ENCODE measurements at regions not wholly inside any gene's neighbourhood (a gene's known extent, or its start where the extent isn't known, plus 50 kb on each side); places are given as distances from the start of the nearest gene placed in this dataset.

DNA sequence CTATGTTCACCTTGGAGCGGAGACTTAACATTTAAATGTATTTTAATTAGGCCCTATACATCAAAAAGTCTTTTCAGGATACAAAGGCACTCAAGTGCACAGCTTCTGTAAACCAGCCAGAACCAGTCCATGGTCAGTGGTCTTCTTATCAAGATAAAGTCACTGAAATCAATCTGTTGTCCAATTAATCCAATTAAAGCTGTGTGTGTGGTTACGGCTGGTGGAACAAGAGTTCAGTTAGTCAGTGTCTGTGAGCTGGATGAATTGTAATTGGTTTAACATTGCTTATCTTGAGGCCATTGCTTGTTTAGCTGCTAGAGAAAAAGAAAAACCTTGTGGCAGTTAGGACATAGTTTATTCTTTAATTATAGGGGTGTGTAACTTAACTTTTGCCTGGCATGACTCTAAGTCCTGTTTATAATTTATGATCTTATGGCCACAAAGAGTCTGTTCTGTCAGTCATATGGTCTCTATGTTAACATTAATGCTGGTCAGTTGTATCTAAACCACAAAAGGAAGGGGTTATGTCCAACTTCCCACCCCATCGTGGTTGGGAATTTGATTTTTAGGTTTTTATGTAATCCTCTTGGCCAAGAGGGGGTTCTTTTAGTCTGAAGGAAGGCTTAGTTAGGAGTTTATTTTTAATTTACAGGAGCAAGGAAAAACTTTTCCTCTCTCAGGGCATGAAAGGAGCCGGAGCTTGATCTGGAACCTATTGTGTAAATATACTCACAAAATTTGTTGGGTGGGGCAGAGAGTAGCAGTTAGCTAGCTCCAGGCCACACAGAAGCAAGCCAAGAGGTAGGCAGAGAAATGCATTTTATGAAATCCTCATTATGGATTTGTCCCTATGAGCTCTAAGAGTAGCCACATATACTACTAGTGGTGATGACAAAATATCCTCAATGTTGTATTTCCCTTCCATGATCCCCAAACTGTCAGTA lies 665.7 kb upstream of the ACTRT1 start:
- Histone ChIP-seq H4K20me1 (ENCODE audit: insufficient read depth) (no peaks in the 10 kb centered on the region), H3K4me3 (ENCODE audit: low read length) (no peak overlapping the region), H3F3A (ENCODE audit: insufficient read depth, low read length, poor library complexity, severe bottlenecking) (no peaks in the 10 kb centered on the region), H3K27ac (ENCODE audit: low read length) (no peak overlapping the region), H3K9ac (ENCODE audit: low read length) (no peak overlapping the region), H3K79me2 (replicated peaks; ENCODE audit: insufficient read depth, low read length) (no peaks in the 10 kb centered on the region), H3K9me2 (ENCODE audit: insufficient read depth, low read length) (no peaks in the 10 kb centered on the region), H3K4me2 (ENCODE audit: low read length) (no peak overlapping the region), H2AFZ (ENCODE audit: low read depth, low read length) (no peak overlapping the region), H3K36me3 (ENCODE audit: insufficient read depth, low read length) (no peaks in the 10 kb centered on the region), H3K27me3 (ENCODE audit: insufficient read depth, low read depth, low read length) (no peaks in the 10 kb centered on the region), H3K9me3 (ENCODE audit: low read length) (no peaks in the 10 kb centered on the region)
- no peak for TF ChIP-seq TAF1 (IDR thresholded peaks at IDR 0.05; ENCODE audit: low read depth)
- no peak for TF ChIP-seq RAD21 (conservative IDR thresholded peaks at IDR 0.05)
- TF ChIP-seq, protein P1, sequence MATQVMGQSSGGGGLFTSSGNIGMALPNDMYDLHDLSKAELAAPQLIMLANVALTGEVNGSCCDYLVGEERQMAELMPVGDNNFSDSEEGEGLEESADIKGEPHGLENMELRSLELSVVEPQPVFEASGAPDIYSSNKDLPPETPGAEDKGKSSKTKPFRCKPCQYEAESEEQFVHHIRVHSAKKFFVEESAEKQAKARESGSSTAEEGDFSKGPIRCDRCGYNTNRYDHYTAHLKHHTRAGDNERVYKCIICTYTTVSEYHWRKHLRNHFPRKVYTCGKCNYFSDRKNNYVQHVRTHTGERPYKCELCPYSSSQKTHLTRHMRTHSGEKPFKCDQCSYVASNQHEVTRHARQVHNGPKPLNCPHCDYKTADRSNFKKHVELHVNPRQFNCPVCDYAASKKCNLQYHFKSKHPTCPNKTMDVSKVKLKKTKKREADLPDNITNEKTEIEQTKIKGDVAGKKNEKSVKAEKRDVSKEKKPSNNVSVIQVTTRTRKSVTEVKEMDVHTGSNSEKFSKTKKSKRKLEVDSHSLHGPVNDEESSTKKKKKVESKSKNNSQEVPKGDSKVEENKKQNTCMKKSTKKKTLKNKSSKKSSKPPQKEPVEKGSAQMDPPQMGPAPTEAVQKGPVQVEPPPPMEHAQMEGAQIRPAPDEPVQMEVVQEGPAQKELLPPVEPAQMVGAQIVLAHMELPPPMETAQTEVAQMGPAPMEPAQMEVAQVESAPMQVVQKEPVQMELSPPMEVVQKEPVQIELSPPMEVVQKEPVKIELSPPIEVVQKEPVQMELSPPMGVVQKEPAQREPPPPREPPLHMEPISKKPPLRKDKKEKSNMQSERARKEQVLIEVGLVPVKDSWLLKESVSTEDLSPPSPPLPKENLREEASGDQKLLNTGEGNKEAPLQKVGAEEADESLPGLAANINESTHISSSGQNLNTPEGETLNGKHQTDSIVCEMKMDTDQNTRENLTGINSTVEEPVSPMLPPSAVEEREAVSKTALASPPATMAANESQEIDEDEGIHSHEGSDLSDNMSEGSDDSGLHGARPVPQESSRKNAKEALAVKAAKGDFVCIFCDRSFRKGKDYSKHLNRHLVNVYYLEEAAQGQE (IDR thresholded peaks at IDR 0.05; ENCODE audit: borderline replicate concordance) = no peak
- no peak for TF ChIP-seq SMC3 (conservative IDR thresholded peaks at IDR 0.05; ENCODE audit: poor library complexity)
- no peak for TF ChIP-seq MXI1 (conservative IDR thresholded peaks at IDR 0.05; ENCODE audit: poor library complexity, severe bottlenecking)
- no peak for TF ChIP-seq EZH2 (IDR thresholded peaks at IDR 0.05; ENCODE audit: borderline replicate concordance, insufficient read depth, low read length, poor library complexity, severe bottlenecking)
- TF ChIP-seq EP300 (conservative IDR thresholded peaks at IDR 0.05; ENCODE audit: poor library complexity, severe bottlenecking) = no peak
- no peak for TF ChIP-seq POLR2AphosphoS5 (IDR thresholded peaks at IDR 0.05)
- TF ChIP-seq, protein P2, sequence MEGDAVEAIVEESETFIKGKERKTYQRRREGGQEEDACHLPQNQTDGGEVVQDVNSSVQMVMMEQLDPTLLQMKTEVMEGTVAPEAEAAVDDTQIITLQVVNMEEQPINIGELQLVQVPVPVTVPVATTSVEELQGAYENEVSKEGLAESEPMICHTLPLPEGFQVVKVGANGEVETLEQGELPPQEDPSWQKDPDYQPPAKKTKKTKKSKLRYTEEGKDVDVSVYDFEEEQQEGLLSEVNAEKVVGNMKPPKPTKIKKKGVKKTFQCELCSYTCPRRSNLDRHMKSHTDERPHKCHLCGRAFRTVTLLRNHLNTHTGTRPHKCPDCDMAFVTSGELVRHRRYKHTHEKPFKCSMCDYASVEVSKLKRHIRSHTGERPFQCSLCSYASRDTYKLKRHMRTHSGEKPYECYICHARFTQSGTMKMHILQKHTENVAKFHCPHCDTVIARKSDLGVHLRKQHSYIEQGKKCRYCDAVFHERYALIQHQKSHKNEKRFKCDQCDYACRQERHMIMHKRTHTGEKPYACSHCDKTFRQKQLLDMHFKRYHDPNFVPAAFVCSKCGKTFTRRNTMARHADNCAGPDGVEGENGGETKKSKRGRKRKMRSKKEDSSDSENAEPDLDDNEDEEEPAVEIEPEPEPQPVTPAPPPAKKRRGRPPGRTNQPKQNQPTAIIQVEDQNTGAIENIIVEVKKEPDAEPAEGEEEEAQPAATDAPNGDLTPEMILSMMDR (IDR thresholded peaks at IDR 0.05; ENCODE audit: poor library complexity, severe bottlenecking) = no peak

DNA sequence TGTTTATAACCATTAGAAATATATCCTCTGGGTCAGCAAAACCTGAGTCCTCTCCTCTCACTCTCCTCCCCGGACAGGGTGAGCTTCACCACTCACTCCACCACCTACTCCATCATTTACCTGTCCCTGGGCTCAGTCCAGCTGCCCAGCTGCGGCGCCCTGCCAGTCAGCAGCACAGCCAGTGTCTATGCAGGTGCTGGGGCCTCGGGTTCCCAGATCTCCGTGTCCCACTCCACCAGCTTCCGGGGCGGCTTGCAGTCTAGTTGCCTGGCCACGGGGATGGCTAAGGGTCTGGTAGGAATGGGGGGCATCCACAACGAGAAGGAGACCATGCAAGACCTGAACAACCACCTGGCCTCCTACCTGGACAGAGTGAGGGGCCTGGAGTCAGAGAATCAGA lies 662.2 kb upstream of the ACTRT1 start:
- TF ChIP-seq TAF1 (IDR thresholded peaks at IDR 0.05; ENCODE audit: low read depth) (no peak), EP300 (conservative IDR thresholded peaks at IDR 0.05; ENCODE audit: poor library complexity, severe bottlenecking) (no peak), EZH2 (IDR thresholded peaks at IDR 0.05; ENCODE audit: borderline replicate concordance, insufficient read depth, low read length, poor library complexity, severe bottlenecking) (no peak), SMC3 (conservative IDR thresholded peaks at IDR 0.05; ENCODE audit: poor library complexity) (no peak), POLR2AphosphoS5 (IDR thresholded peaks at IDR 0.05) (no peak), MXI1 (conservative IDR thresholded peaks at IDR 0.05; ENCODE audit: poor library complexity, severe bottlenecking) (no peak), RAD21 (conservative IDR thresholded peaks at IDR 0.05) (no peak)
- TF ChIP-seq, protein P2 (IDR thresholded peaks at IDR 0.05; ENCODE audit: poor library complexity, severe bottlenecking) = no peak
- TF ChIP-seq, protein P1 (IDR thresholded peaks at IDR 0.05; ENCODE audit: borderline replicate concordance) = no peak
- Histone ChIP-seq H3F3A (ENCODE audit: insufficient read depth, low read length, poor library complexity, severe bottlenecking) (no peaks in the 10 kb centered on the region), H3K9me2 (ENCODE audit: insufficient read depth, low read length) (no peaks in the 10 kb centered on the region), H3K27me3 (ENCODE audit: insufficient read depth, low read depth, low read length) (no peaks in the 10 kb centered on the region), H3K4me2 (ENCODE audit: low read length) (no peak overlapping the region), H4K20me1 (ENCODE audit: insufficient read depth) (no peaks in the 10 kb centered on the region), H3K36me3 (ENCODE audit: insufficient read depth, low read length) (no peaks in the 10 kb centered on the region), H3K79me2 (replicated peaks; ENCODE audit: insufficient read depth, low read length) (no peaks in the 10 kb centered on the region), H3K9ac (ENCODE audit: low read length) (no peak overlapping the region), H3K27ac (ENCODE audit: low read length) (no peak overlapping the region), H2AFZ (ENCODE audit: low read depth, low read length) (no peak overlapping the region), H3K4me3 (ENCODE audit: low read length) (no peak overlapping the region), H3K9me3 (ENCODE audit: low read length) (no peaks in the 10 kb centered on the region)
